Activated CD8-positive, alpha-beta T cell treated with anti-CD3 and anti-CD28 coated beads for 36 hours (primary cell): ENCODE measurements at regions not wholly inside any gene's neighbourhood (a gene's known extent, or its start where the extent isn't known, plus 50 kb on each side); places are given as distances from the start of the nearest gene placed in this dataset.

Experiments
- ATAC-seq: fragments of 200-7000 bp; cut with Tn5 transposase; one replicate; pipeline ENCODE4 v1.10.0; 2021; ENCODE audit warnings: mild to moderate bottlenecking, moderate library complexity
- CTCF ChIA-PET: fragments of 350-600 bp; sonication (Branson Sonifier 250); formaldehyde crosslinking; loops from one replicate; lab custom pipeline; 2021; ENCODE audit warnings: antibody characterized with exemption; lab: Charles Lee
- POLR2A ChIA-PET: fragments of 350-600 bp; sonication (Branson Sonifier 250); formaldehyde crosslinking; loops from one replicate; lab custom pipeline; 2021; ENCODE audit warnings: antibody characterized with exemption; lab: Charles Lee
- DNase-seq: peaks from one replicate; pipeline ENCODE4 v3.0.0-alpha.2; 2020
- H3K27ac Mint-ChIP-seq: one replicate; pipeline ENCODE4 v1.8.0; 2021; ENCODE audit warnings: mild to moderate bottlenecking, mixed read lengths
- H3K27me3 Mint-ChIP-seq: one replicate; pipeline ENCODE4 v1.8.0; 2021; ENCODE audit warnings: mixed read lengths
- H3K36me3 Mint-ChIP-seq: one replicate; pipeline ENCODE4 v1.8.0; 2021; ENCODE audit warnings: low read depth, mixed read lengths
- H3K4me1 Mint-ChIP-seq: one replicate; pipeline ENCODE4 v1.8.0; 2021; ENCODE audit warnings: low read depth, mixed read lengths
- H3K4me3 Mint-ChIP-seq: one replicate; pipeline ENCODE4 v1.8.0; 2021; ENCODE audit warnings: mild to moderate bottlenecking, moderate library complexity, mixed read lengths
- H3K9me3 Mint-ChIP-seq: one replicate; pipeline ENCODE4 v1.8.0; 2021; ENCODE audit warnings: mixed read lengths
- CTCF ChIP-seq: fragments of 200-600 bp; IDR thresholded peaks from one replicate; pipeline ENCODE4 v1.8.0; 2022; ENCODE audit warnings: antibody characterized with exemption, mild to moderate bottlenecking
- intact Hi-C: fragments of 100-400 bp; cut with micrococcal nuclease; formaldehyde crosslinking; loops from one replicate; pipeline ENCODE4 v1.10.0; 2022

- ChIA-PET POLR2A (no interaction called here), CTCF (no interaction called here)
- no peaks in the 10 kb centered on the region for H3K36me3 Mint-ChIP-seq
- H3K27ac Mint-ChIP-seq: no peak overlapping the region
- H3K4me1 Mint-ChIP-seq: no peaks in the 10 kb centered on the region
- DNase-seq (no peak), ATAC-seq (no peak)
- no peaks in the 10 kb centered on the region for H3K27me3 Mint-ChIP-seq
- intact Hi-C loops: no loop called here
- no peak for TF ChIP-seq CTCF
- no peak overlapping the region for H3K4me3 Mint-ChIP-seq
- no peaks in the 10 kb centered on the region for H3K9me3 Mint-ChIP-seq
Observed at GRCh38 chr4:149112109-149112508, 669.9 kb upstream of the NR3C2 start.

GRCh38 chr4:149110481-149110880 is 668.3 kb upstream of the NR3C2 start:
- H3K4me1 Mint-ChIP-seq: no peaks in the 10 kb centered on the region
- CTCF ChIA-PET: interaction anchor here (1.1 kb wide), 1 partner anchor 271 kb away, joined by 3 read pairs; no protein-coding TSS in a partner anchor

GRCh38 chr4:149108626-149109025 is 666.4 kb upstream of the NR3C2 start:
- no peak for TF ChIP-seq CTCF
- ATAC-seq: no peak
- no peaks in the 10 kb centered on the region for H3K36me3 Mint-ChIP-seq
- POLR2A ChIA-PET: no interaction called here
- no peaks in the 10 kb centered on the region for H3K4me1 Mint-ChIP-seq
- no peaks in the 10 kb centered on the region for H3K9me3 Mint-ChIP-seq
- no peak overlapping the region for H3K4me3 Mint-ChIP-seq
- H3K27me3 Mint-ChIP-seq: no peaks in the 10 kb centered on the region
- no peak for DNase-seq
- H3K27ac Mint-ChIP-seq: no peak overlapping the region
- CTCF ChIA-PET: no interaction called here
- intact Hi-C loops: no loop called here

More at GRCh38 chr4:149110481-149110880, 668.3 kb upstream of the NR3C2 start:
- TF ChIP-seq CTCF: no peak
- Mint-ChIP-seq H3K27ac (no peak overlapping the region), H3K4me3 (no peak overlapping the region), H3K36me3 (no peaks in the 10 kb centered on the region), H3K27me3 (no peaks in the 10 kb centered on the region), H3K9me3 (no peaks in the 10 kb centered on the region)
- POLR2A ChIA-PET: no interaction called here
- DNase-seq: no peak
- no peak for ATAC-seq
- intact Hi-C loops: no loop called here

- no peak overlapping the region for H3K4me3 Mint-ChIP-seq
- no peaks in the 10 kb centered on the region for H3K27me3 Mint-ChIP-seq
- intact Hi-C loops: no loop called here
- DNase-seq (no peak), ATAC-seq (no peak)
- TF ChIP-seq CTCF: no peak
- H3K27ac Mint-ChIP-seq: no peak overlapping the region
- H3K36me3 Mint-ChIP-seq: no peaks in the 10 kb centered on the region
- no peaks in the 10 kb centered on the region for H3K4me1 Mint-ChIP-seq
- ChIA-PET CTCF (no interaction called here), POLR2A (no interaction called here)
- no peaks in the 10 kb centered on the region for H3K9me3 Mint-ChIP-seq
Observed at GRCh38 chr4:149102765-149103164, 660.6 kb upstream of the NR3C2 start.

DNA sequence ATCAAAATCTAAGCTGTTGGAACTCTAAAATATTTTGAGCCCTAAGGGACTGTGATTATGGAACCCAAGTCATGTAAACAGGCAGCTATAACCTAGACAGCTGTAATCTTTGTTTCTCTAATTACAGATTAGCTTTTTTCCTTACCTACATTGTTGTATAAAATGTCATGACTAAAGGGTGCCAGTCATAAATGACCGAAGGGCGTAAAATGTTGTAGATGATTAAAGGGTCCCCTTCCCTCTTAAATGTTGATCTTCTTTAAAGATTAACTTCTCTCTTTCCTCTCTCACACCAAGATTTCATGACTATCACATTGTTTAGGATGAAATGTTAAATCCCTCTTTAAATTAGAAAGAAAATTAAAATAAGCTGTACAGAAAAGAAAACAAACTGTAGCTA is 659.4 kb upstream of the NR3C2 start:
- TF ChIP-seq CTCF: no peak
- Mint-ChIP-seq H3K27me3 (no peaks in the 10 kb centered on the region), H3K27ac (no peak overlapping the region), H3K4me3 (no peak overlapping the region), H3K36me3 (no peaks in the 10 kb centered on the region), H3K4me1 (no peaks in the 10 kb centered on the region), H3K9me3 (no peaks in the 10 kb centered on the region)
- ChIA-PET CTCF (no interaction called here), POLR2A (no interaction called here)
- ATAC-seq (no peak), DNase-seq (no peak)
- intact Hi-C loops: no loop called here
